ENCODE measurements at regions not wholly inside any gene's neighbourhood (a gene's known extent, or its start where the extent isn't known, plus 50 kb on each side); places are given as distances from the start of the nearest gene placed in this dataset.

DNA sequence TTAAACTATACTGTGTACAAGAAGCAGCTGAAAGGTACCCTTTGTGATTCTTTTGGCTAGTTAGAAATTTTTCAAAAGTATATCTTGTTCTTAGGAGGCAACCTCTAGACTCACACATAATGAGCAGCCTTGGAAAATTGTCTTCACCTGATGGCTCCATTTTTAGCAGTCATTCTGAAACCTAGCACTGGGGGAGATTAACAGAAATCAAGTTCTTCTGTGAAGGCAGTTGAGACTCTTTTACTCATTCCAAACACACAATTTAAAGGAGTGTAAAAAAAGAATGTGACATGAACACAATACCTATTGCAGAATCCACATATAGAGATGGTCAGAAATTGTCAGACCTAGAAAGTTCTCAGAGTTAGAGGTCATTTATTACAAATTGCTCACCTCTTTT is 197.7 kb downstream of the UBE2E3 start:
- H3K9me3 ChIP-seq (ENCODE audit: control insufficient read depth, insufficient read depth, low read length) = no peaks in the 10 kb centered on the region
- H3K27me3 Mint-ChIP-seq (ENCODE audit: low read depth in 2 of 2) = no peaks in the 10 kb centered on the region
- TF ChIP-seq, protein P1, sequence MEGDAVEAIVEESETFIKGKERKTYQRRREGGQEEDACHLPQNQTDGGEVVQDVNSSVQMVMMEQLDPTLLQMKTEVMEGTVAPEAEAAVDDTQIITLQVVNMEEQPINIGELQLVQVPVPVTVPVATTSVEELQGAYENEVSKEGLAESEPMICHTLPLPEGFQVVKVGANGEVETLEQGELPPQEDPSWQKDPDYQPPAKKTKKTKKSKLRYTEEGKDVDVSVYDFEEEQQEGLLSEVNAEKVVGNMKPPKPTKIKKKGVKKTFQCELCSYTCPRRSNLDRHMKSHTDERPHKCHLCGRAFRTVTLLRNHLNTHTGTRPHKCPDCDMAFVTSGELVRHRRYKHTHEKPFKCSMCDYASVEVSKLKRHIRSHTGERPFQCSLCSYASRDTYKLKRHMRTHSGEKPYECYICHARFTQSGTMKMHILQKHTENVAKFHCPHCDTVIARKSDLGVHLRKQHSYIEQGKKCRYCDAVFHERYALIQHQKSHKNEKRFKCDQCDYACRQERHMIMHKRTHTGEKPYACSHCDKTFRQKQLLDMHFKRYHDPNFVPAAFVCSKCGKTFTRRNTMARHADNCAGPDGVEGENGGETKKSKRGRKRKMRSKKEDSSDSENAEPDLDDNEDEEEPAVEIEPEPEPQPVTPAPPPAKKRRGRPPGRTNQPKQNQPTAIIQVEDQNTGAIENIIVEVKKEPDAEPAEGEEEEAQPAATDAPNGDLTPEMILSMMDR (IDR thresholded peaks at IDR 0.05) = no peak
- H3K4me3 ChIP-seq (ENCODE audit: low read length) = no peak overlapping the region
- no peaks in the 10 kb centered on the region for H3K36me3 Mint-ChIP-seq
- no peaks in the 10 kb centered on the region for H3K27me3 ChIP-seq (ENCODE audit: control insufficient read depth, insufficient read depth, low read length)
- no peaks in the 10 kb centered on the region for H3K36me3 ChIP-seq (ENCODE audit: control insufficient read depth, insufficient read depth, low read length)
- H3K27ac Mint-ChIP-seq = peak overlapping the region in 1 of 2 donors; percentile 35
- ATAC-seq (no peak), DNase-seq (no peak)
- H3K4me3 Mint-ChIP-seq = no peak overlapping the region
- no peaks in the 10 kb centered on the region for H3K4me1 ChIP-seq (ENCODE audit: control insufficient read depth, insufficient read depth, low read length)
- peaks cover 20 to 26% of the 10 kb centered on the region in 2 donors for H3K4me1 Mint-ChIP-seq
- peaks cover 0 to 2% of the 10 kb centered on the region in 2 donors for H3K9me3 Mint-ChIP-seq
- intact Hi-C loops (cut with micrococcal nuclease) = no loop called here
- H3K27ac ChIP-seq (ENCODE audit: low read length) = no peak overlapping the region

DNA sequence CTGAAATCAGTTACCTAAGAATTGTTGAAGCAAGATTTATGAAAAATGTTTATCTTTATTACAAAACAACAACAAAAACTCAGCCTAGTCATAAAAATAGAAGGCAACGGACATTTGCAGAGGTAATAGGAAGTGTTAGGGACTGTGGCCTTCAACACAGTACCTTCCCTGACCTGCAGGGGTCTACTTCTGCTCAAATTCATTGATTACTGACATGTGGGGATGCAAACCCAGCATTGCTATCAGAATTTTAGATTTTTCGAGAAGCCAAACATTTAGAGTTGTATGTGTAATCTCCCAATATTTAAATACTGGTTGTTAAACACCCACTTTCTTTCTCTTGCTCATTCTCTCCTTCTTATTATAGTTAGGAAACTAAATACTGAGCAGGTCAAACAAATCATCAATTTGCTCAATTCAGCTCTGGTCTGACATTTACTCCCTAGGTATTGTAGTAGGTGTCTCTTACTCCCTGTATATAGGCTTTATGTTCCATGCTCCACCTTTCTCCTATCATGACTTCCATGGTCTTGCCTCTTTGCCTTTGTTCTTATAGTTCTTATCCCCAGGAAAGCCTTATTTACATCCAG is 198.5 kb downstream of the UBE2E3 start:
- Histone ChIP-seq H3K36me3 (ENCODE audit: control insufficient read depth, insufficient read depth, low read length) (no peaks in the 10 kb centered on the region), H3K27ac (ENCODE audit: low read length) (no peak overlapping the region), H3K27me3 (ENCODE audit: control insufficient read depth, insufficient read depth, low read length) (no peaks in the 10 kb centered on the region), H3K4me1 (ENCODE audit: control insufficient read depth, insufficient read depth, low read length) (no peaks in the 10 kb centered on the region), H3K4me3 (ENCODE audit: low read length) (no peak overlapping the region), H3K9me3 (ENCODE audit: control insufficient read depth, insufficient read depth, low read length) (no peaks in the 10 kb centered on the region)
- H3K4me1 Mint-ChIP-seq = peaks cover 23 to 29% of the 10 kb centered on the region in 2 donors
- peak; percentile 55 to 79 (median 62) for ATAC-seq
- no peak overlapping the region for H3K4me3 Mint-ChIP-seq
- H3K27me3 Mint-ChIP-seq (ENCODE audit: low read depth in 2 of 2) = no peaks in the 10 kb centered on the region
- TF ChIP-seq, protein P1 (IDR thresholded peaks at IDR 0.05) = peak; percentile 56
- WGBS (ENCODE audit: insufficient coverage) = no CpG with 5 or more reads among the region's 2 CpGs
- intact Hi-C loops (cut with micrococcal nuclease) = no loop called here
- peak overlapping the region in 1 of 2 donors; percentile 3 for H3K27ac Mint-ChIP-seq
- peaks cover 0 to 2% of the 10 kb centered on the region in 2 donors for H3K9me3 Mint-ChIP-seq
- DNase-seq = peak in 1 of 2 donors; percentile 73
- H3K36me3 Mint-ChIP-seq = no peaks in the 10 kb centered on the region

GRCh38 chr2:181183878-181184542 is 203.6 kb downstream of the UBE2E3 start:
- TF ChIP-seq, protein P1 (IDR thresholded peaks at IDR 0.05) = no peak
- Histone ChIP-seq H3K9me3 (ENCODE audit: control insufficient read depth, insufficient read depth, low read length) (no peaks in the 10 kb centered on the region), H3K27ac (ENCODE audit: low read length) (no peak overlapping the region), H3K27me3 (ENCODE audit: control insufficient read depth, insufficient read depth, low read length) (no peaks in the 10 kb centered on the region), H3K4me1 (ENCODE audit: control insufficient read depth, insufficient read depth, low read length) (no peaks in the 10 kb centered on the region), H3K36me3 (ENCODE audit: control insufficient read depth, insufficient read depth, low read length) (no peaks in the 10 kb centered on the region), H3K4me3 (ENCODE audit: low read length) (no peak overlapping the region)
- Mint-ChIP-seq H3K9me3 (peaks cover 0 to 2% of the 10 kb centered on the region in 2 donors), H3K4me3 (no peak overlapping the region), H3K4me1 (peaks cover 26 to 31% of the 10 kb centered on the region in 2 donors), H3K27me3 (ENCODE audit: low read depth in 2 of 2) (no peaks in the 10 kb centered on the region), H3K36me3 (no peaks in the 10 kb centered on the region), H3K27ac (peak overlapping the region in 1 of 2 donors; percentile 49)
- DNase-seq (no peak), ATAC-seq (no peak)
- 74% methylated on average over 3 of the region's 4 CpGs for WGBS (ENCODE audit: insufficient coverage)
- intact Hi-C loops (cut with micrococcal nuclease) = no loop called here

Measured in natural killer cell (primary cell).